ENCODE measurements at regions not wholly inside any gene's neighbourhood (a gene's known extent, or its start where the extent isn't known, plus 50 kb on each side); places are given as distances from the start of the nearest gene placed in this dataset.

GRCh38 chr14:32006263-32007110 lies 70.6 kb upstream of the ARHGAP5 start:
- no peak for TF ChIP-seq JUN (IDR thresholded peaks at IDR 0.05; ENCODE audit: low read depth, low read length)
- TF ChIP-seq POU5F1 (IDR thresholded peaks at IDR 0.05; ENCODE audit: low read depth, low read length) = no peak
- no peak for TF ChIP-seq SP2 (IDR thresholded peaks at IDR 0.05; ENCODE audit: low read length)
- no peak for TF ChIP-seq RBBP5 (IDR thresholded peaks at IDR 0.05; ENCODE audit: borderline replicate concordance, low read depth, low read length)
- TF ChIP-seq CTCF (IDR thresholded peaks at IDR 0.05; ENCODE audit: control extremely low read depth in 1 of 3, insufficient read depth in 1 of 3, low read depth in 1 of 3, low read length in 3 of 3) = no peak
- no peak for TF ChIP-seq ATF2 (IDR thresholded peaks at IDR 0.05; ENCODE audit: low read length)
- no peak for TF ChIP-seq GTF2F1 (IDR thresholded peaks at IDR 0.05; ENCODE audit: borderline replicate concordance, low read depth, low read length)
- TF ChIP-seq POLR2A (IDR thresholded peaks at IDR 0.05; ENCODE audit: control extremely low read depth in 1 of 2, low read depth in 2 of 2, low read length in 2 of 2) = no peak

All from H1 (cell line).